ENCODE measurements at regions not wholly inside any gene's neighbourhood (a gene's known extent, or its start where the extent isn't known, plus 50 kb on each side); places are given as distances from the start of the nearest gene placed in this dataset.

DNA sequence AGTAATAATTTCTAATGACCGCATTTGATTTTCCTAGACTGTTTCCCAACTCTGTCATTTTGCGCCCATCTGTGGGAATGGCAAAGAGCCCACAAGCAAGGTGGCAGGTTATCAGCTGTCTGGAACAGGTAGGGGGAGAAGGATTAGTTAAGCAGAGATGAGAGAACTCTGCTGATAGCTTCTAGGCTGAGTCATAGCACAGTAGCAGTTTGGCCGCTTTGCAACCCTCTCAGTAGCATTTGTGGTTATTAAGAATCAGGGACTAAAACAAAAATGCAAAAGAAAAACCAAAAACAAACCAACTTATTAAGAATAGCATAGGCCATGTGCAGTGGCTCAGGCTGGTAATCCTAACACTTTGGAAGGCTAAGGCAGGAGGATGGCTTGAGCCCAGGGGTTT lies 602.7 kb upstream of the SORCS1 start:
- no peaks in the 10 kb centered on the region for H3K4me1 ChIP-seq (ENCODE audit: insufficient read depth, low read length, poor library complexity, severe bottlenecking)
- no TSS peak for BruUV-seq (replicated peaks)
- H3K79me2 ChIP-seq (ENCODE audit: insufficient read depth, low read depth, low read length), result no peaks in the 10 kb centered on the region
- CTCF ChIA-PET (ENCODE audit: unreplicated experiment), result no interaction called here
- POLR2A ChIA-PET, result no interaction called here
- no peak overlapping the region for H3K4me3 ChIP-seq (ENCODE audit: low read depth, low read length, poor library complexity, severe bottlenecking)
- no peak overlapping the region for H3K4me2 ChIP-seq (ENCODE audit: low read length)
- H3K27ac ChIP-seq (ENCODE audit: low read depth, low read length, poor library complexity, severe bottlenecking), result no peak overlapping the region
- H4K20me1 ChIP-seq (ENCODE audit: insufficient read depth, low read length), result no peaks in the 10 kb centered on the region
- no peaks in the 10 kb centered on the region for H3K36me3 ChIP-seq (ENCODE audit: insufficient read depth, low read length)
- H3K9me2 ChIP-seq (ENCODE audit: insufficient read depth, low read length), result no peaks in the 10 kb centered on the region
- TF ChIP-seq, protein P1, sequence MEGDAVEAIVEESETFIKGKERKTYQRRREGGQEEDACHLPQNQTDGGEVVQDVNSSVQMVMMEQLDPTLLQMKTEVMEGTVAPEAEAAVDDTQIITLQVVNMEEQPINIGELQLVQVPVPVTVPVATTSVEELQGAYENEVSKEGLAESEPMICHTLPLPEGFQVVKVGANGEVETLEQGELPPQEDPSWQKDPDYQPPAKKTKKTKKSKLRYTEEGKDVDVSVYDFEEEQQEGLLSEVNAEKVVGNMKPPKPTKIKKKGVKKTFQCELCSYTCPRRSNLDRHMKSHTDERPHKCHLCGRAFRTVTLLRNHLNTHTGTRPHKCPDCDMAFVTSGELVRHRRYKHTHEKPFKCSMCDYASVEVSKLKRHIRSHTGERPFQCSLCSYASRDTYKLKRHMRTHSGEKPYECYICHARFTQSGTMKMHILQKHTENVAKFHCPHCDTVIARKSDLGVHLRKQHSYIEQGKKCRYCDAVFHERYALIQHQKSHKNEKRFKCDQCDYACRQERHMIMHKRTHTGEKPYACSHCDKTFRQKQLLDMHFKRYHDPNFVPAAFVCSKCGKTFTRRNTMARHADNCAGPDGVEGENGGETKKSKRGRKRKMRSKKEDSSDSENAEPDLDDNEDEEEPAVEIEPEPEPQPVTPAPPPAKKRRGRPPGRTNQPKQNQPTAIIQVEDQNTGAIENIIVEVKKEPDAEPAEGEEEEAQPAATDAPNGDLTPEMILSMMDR (conservative IDR thresholded peaks at IDR 0.05; ENCODE audit: low read length), result no peak
- no peak for TF ChIP-seq EZH2phosphoT487 (IDR thresholded peaks at IDR 0.05; ENCODE audit: borderline replicate concordance, low read depth, low read length)
- intact Hi-C loops (cut with micrococcal nuclease; ENCODE audit: unreplicated experiment), result no loop called here
- H3K9me3 ChIP-seq (ENCODE audit: low read length), result no peaks in the 10 kb centered on the region
- DNase-seq (ENCODE audit: low spot score), result no peak
- no peak overlapping the region for H2AFZ ChIP-seq (ENCODE audit: low read length)

DNA sequence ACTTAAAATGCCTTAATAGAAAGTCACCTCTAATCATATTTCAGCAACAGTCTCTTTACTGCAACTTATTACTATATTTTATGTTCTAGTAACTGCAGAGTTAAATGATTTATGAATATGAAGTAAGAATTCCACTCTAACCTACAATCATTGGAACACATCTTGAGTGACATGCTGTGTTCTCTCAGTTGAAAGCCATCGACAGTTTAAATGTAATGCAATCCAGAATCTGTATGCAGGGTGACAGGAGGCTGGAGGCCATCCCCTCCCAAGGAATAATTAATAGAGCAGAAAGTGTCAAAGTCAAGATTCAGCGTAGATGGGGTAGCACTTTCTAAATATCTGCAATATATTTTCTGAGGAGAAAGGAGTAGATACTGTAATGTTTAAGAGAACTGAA lies 590.3 kb upstream of the SORCS1 start:
- no peaks in the 10 kb centered on the region for H3K9me2 ChIP-seq (ENCODE audit: insufficient read depth, low read length)
- BruUV-seq (replicated peaks), result no TSS peak
- no peaks in the 10 kb centered on the region for H3K4me1 ChIP-seq (ENCODE audit: insufficient read depth, low read length, poor library complexity, severe bottlenecking)
- H3K79me2 ChIP-seq (ENCODE audit: insufficient read depth, low read depth, low read length), result no peaks in the 10 kb centered on the region
- H3K36me3 ChIP-seq (ENCODE audit: insufficient read depth, low read length), result no peaks in the 10 kb centered on the region
- no peak overlapping the region for H3K4me3 ChIP-seq (ENCODE audit: low read depth, low read length, poor library complexity, severe bottlenecking)
- ChIA-PET CTCF (ENCODE audit: unreplicated experiment) (no interaction called here), POLR2A (no interaction called here)
- no peaks in the 10 kb centered on the region for H4K20me1 ChIP-seq (ENCODE audit: insufficient read depth, low read length)
- H3K27ac ChIP-seq (ENCODE audit: low read depth, low read length, poor library complexity, severe bottlenecking), result no peak overlapping the region
- DNase-seq (ENCODE audit: low spot score), result no peak
- intact Hi-C loops (cut with micrococcal nuclease; ENCODE audit: unreplicated experiment), result no loop called here
- no peak for TF ChIP-seq EZH2phosphoT487 (IDR thresholded peaks at IDR 0.05; ENCODE audit: borderline replicate concordance, low read depth, low read length)
- TF ChIP-seq, protein P1 (conservative IDR thresholded peaks at IDR 0.05; ENCODE audit: low read length), result no peak
- 0 out of 2 replicates have a peak, but pooled peaks cover 6% of the 10 kb centered on the region for H3K9me3 ChIP-seq (ENCODE audit: low read length)
- H2AFZ ChIP-seq (ENCODE audit: low read length), result no peak overlapping the region
- H3K4me2 ChIP-seq (ENCODE audit: low read length), result no peak overlapping the region

DNA sequence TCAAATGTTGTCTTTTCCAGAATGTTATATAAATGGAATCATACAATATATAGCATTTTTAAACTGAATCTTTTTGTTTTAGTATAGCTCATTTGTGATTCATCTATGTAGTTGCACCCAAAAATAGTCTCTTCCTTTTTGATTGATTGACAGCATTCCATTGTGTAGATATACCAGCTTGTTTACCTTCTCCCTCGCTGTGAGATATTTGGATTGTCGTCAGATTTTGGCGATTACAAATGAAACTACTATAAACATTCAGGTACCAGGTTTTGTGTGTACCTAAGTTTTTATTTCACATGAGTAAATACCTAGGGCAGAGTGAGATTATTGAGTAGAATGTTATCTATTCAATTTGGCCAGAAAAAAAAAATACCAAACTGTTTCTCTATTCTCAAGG lies 584.7 kb upstream of the SORCS1 start:
- no peaks in the 10 kb centered on the region for H4K20me1 ChIP-seq (ENCODE audit: insufficient read depth, low read length)
- no peaks in the 10 kb centered on the region for H3K79me2 ChIP-seq (ENCODE audit: insufficient read depth, low read depth, low read length)
- BruUV-seq (replicated peaks), result no TSS peak
- no peak overlapping the region for H3K4me2 ChIP-seq (ENCODE audit: low read length)
- no peaks in the 10 kb centered on the region for H3K36me3 ChIP-seq (ENCODE audit: insufficient read depth, low read length)
- H3K4me3 ChIP-seq (ENCODE audit: low read depth, low read length, poor library complexity, severe bottlenecking), result no peak overlapping the region
- intact Hi-C loops (cut with micrococcal nuclease; ENCODE audit: unreplicated experiment), result no loop called here
- no peak for TF ChIP-seq EZH2phosphoT487 (IDR thresholded peaks at IDR 0.05; ENCODE audit: borderline replicate concordance, low read depth, low read length)
- TF ChIP-seq, protein P1 (conservative IDR thresholded peaks at IDR 0.05; ENCODE audit: low read length), result no peak
- no peak overlapping the region for H3K27ac ChIP-seq (ENCODE audit: low read depth, low read length, poor library complexity, severe bottlenecking)
- H3K9me3 ChIP-seq (ENCODE audit: low read length), result peaks cover 6% of the 10 kb centered on the region; the same call in 1 of the 2 replicates
- no peak for DNase-seq (ENCODE audit: low spot score)
- no peaks in the 10 kb centered on the region for H3K9me2 ChIP-seq (ENCODE audit: insufficient read depth, low read length)
- ChIA-PET CTCF (ENCODE audit: unreplicated experiment) (no interaction called here), POLR2A (interaction anchor here (0.7 kb wide), 1 partner anchor 816 kb away, joined by 3 read pairs; no protein-coding TSS in a partner anchor)
- no peaks in the 10 kb centered on the region for H3K4me1 ChIP-seq (ENCODE audit: insufficient read depth, low read length, poor library complexity, severe bottlenecking)
- no peak overlapping the region for H2AFZ ChIP-seq (ENCODE audit: low read length)

Data from OCI-LY7 (cell line).